ENCODE measurements at regions not wholly inside any gene's neighbourhood (a gene's known extent, or its start where the extent isn't known, plus 50 kb on each side); places are given as distances from the start of the nearest gene placed in this dataset.

- no peaks in the 10 kb centered on the region for H3K36me3 ChIP-seq
- no peaks in the 10 kb centered on the region for H3K9me3 ChIP-seq
- WGBS, 2 donors, result 80 to 92% methylated on average over 1 of the region's 1 CpG
- no peak overlapping the region for H3K4me3 ChIP-seq (replicated peaks in 1 of 3)
- DNase-seq, result no peak
- TF ChIP-seq POLR2A (IDR thresholded peaks at IDR 0.05), result no peak
- no peak for TF ChIP-seq CTCF (IDR thresholded peaks at IDR 0.05)
- intact Hi-C loops (cut with DNase I), result no loop called here
- no peaks in the 10 kb centered on the region for H3K27me3 ChIP-seq
- H3K27ac ChIP-seq, result no peak overlapping the region
- H3K4me1 ChIP-seq, result no peaks in the 10 kb centered on the region
These were observed 144.4 kb upstream of the TMPO start for GRCh38 chr12:98370976-98371375.

DNA sequence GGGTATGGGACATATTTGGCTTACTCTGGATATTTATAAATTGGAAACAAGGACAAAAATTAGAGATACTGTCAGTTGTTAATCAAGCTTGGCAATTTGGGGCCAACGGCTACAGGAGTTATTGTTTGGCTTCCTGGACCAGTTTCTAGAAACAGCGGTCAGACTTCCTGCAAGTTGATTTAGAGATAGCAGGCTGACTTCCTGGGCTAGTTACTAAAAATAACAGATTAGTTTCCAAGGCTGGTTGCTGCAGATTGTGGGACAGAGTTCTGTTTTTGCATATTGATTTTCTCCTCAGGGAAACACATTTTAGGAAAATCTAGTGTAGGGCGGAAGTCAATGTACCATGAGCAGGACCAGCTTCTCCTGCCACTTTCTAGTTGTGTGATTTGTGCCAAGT is 144.0 kb upstream of the TMPO start:
- no peak overlapping the region for H3K27ac ChIP-seq
- H3K9me3 ChIP-seq, result no peaks in the 10 kb centered on the region
- no peak overlapping the region for H3K4me3 ChIP-seq (replicated peaks in 1 of 3)
- TF ChIP-seq POLR2A (IDR thresholded peaks at IDR 0.05) (no peak), CTCF (IDR thresholded peaks at IDR 0.05) (no peak)
- no peaks in the 10 kb centered on the region for H3K27me3 ChIP-seq
- no peak for DNase-seq
- intact Hi-C loops (cut with DNase I), result no loop called here
- no peaks in the 10 kb centered on the region for H3K36me3 ChIP-seq
- H3K4me1 ChIP-seq, result no peaks in the 10 kb centered on the region
- 60 to 67% methylated on average over 3 of the region's 3 CpGs for WGBS, 2 donors

DNA sequence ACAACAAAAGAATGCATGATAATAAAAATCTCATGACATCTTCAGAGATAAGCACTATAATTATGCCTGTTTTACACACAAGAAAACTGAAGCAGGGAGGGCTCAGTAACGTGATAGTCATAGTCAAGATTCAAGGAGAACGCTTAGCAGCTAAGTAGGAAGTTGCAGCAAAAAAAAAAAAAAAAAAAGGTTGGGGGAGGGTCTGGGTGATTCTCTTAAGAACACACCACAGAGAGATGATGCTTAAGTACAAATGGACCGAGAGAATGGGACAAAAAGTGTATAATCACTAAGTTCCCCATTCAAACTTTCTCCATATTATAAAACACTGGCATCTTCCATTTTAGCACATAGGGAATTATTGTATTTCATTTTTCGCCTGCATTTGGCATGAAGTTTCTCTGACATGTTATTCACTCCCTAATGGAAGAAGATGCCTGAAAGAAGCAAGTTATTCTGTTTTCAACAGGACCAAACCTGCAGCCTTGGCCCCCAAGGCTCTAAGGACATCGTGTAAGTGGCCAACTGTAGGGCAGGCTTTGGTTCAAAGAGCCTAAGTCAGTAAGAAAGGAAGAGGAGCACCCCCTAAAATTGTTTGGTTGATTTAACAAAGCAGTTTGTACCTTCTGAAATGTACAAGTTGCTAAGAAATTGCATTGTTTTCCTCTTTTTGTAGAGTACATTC is 142.9 kb upstream of the TMPO start:
- TF ChIP-seq POLR2A (IDR thresholded peaks at IDR 0.05) (no peak), CTCF (IDR thresholded peaks at IDR 0.05) (no peak)
- 66% methylated on average over 5 of the region's 5 CpGs for WGBS, 2 donors
- intact Hi-C loops (cut with DNase I), result no loop called here
- DNase-seq, result no peak
- H3K9me3 ChIP-seq, result no peaks in the 10 kb centered on the region
- H3K4me3 ChIP-seq (replicated peaks in 1 of 3), result no peak overlapping the region
- H3K27me3 ChIP-seq, result no peaks in the 10 kb centered on the region
- H3K27ac ChIP-seq, result no peak overlapping the region
- H3K4me1 ChIP-seq, result no peaks in the 10 kb centered on the region
- H3K36me3 ChIP-seq, result no peaks in the 10 kb centered on the region

DNA sequence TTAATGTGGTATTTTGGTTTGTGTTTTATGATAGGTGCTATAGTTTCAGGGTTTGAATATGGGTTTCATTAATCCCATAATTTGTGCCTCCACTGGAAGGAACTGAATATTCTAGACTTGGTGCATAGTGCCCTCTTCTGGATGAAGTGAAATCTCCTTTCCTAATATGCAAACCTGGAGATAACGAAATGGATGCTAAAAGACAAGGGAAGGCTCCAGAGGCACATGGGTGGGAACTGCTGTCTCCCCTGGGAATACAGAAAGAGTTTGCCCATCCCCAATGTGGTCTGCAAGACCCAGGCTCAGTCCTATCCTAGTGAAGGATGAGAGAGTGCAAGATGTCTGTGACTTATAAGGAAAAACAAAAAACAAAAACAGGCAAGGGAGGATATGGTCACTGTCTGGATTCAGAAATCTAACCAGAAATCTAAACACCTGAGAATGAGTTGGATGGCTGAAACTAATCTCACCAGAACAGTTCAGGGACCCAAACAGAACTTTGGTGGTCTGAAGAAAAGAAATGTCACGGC is 142.3 kb upstream of the TMPO start:
- H3K4me3 ChIP-seq (replicated peaks in 1 of 3), result no peak overlapping the region
- H3K27ac ChIP-seq, result no peak overlapping the region
- intact Hi-C loops (cut with DNase I), result no loop called here
- no peaks in the 10 kb centered on the region for H3K27me3 ChIP-seq
- WGBS, 2 donors, result 51 to 54% methylated on average over 2 of the region's 2 CpGs
- H3K9me3 ChIP-seq, result no peaks in the 10 kb centered on the region
- TF ChIP-seq CTCF (IDR thresholded peaks at IDR 0.05) (peak in 5 of 6 experiments; percentile 28 to 66 (median 53)), POLR2A (IDR thresholded peaks at IDR 0.05) (no peak)
- no peaks in the 10 kb centered on the region for H3K36me3 ChIP-seq
- H3K4me1 ChIP-seq, result no peaks in the 10 kb centered on the region
- no peak for DNase-seq

DNA sequence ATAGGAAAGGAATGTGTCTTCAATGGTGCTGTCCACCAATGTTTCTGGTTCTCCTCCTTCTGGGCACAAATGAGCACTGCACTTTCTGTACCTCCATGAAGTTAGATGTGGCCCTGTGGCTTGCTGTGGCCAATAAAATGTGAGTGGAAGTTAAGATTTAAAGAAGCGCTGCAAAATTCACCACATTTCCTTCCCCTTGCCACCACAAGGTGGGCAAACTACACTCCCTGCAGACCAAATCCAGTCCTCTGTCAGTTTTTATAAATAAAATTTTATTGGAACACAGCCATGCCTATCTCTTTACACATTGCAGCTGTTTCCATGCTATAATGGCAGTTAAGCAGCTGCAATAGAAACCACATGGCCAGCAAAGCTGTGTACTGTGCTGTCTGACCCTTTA is 141.4 kb upstream of the TMPO start:
- DNase-seq, result no peak
- WGBS, 2 donors, result 73 to 89% methylated on average over 1 of the region's 1 CpG
- Histone ChIP-seq H3K9me3 (no peaks in the 10 kb centered on the region), H3K27me3 (no peaks in the 10 kb centered on the region), H3K4me1 (no peaks in the 10 kb centered on the region), H3K27ac (no peak overlapping the region), H3K4me3 (replicated peaks in 1 of 3) (no peak overlapping the region), H3K36me3 (no peaks in the 10 kb centered on the region)
- peak in 1 of 6 experiments; percentile 14 for TF ChIP-seq CTCF (IDR thresholded peaks at IDR 0.05)
- no peak for TF ChIP-seq POLR2A (IDR thresholded peaks at IDR 0.05)
- intact Hi-C loops (cut with DNase I), result no loop called here

Measured in thyroid gland (tissue), 4 donors.